ENCODE measurements at regions not wholly inside any gene's neighbourhood (a gene's known extent, or its start where the extent isn't known, plus 50 kb on each side); places are given as distances from the start of the nearest gene placed in this dataset.

GRCh38 chr3:124092811-124093210, 100.9 kb upstream of the ROPN1 start:
- DNase-seq, result no peak

GRCh38 chr3:124094496-124094895, 102.6 kb upstream of the ROPN1 start:
- no peak for DNase-seq

GRCh38 chr3:124097362-124098131, 105.6 kb upstream of the ROPN1 start:
- DNase-seq, result peak; percentile 69

DNA sequence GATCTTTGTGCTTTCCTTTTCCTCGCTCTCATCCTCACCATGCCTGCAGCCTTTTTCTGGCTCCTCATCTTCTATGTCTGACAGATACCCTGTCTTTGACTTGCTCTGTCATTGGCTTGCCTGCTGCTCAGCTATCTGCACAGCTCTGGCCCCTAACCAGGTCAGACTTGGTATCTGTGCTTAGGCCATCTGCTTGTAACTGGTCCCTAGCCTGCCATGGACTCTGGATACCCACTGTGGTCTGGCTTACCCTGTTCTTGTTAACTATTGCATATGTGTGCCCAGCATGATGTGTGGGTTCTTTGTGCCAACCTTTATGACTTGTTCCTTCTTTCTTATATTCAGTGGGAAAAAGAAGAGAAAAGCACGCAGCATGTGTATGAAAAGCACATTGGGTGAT, 109.7 kb upstream of the ROPN1 start:
- no peak for DNase-seq

DNA sequence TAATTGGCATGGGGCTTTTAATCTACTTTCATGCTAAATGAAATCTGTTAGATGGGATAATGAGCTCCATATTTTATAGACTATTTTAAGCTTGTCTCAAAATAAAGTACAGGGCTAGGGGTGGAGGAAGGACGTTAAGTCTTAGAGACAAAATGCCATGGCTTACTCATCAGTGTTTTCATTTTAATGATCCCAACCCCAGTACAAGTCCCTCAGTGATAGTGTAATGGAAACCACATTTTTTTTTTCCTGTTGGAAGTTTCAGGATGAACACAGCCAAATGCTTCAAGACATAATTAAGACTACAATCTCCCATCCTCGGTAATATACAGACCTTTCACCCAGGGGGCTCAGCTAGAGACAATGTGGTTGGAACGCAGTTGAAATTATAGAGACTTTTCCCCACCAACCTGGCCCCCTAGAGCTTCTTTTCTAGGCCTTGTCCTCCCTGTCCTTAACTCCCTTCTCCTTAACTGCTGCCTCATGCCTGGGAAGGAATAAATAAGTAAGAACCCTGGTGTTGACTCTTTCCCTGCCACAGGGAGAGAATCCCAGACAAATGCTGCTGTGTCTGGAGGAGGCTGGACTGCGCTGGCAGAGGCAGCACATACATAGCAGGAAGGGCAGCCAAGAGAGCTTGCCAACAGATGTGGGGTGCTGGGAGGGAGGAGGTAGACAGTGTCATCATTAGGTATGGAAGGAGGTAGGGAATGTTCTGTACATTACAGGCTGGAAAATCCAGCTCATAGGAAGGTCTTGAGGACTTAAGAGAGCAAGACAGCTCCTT, 115.4 kb upstream of the ROPN1 start:
- no peak for DNase-seq

- peak; percentile 47 for DNase-seq
Observed at GRCh38 chr3:124108446-124108845, 116.5 kb upstream of the ROPN1 start.

- no peak for DNase-seq
Observed at GRCh38 chr3:124113485-124113884, 121.6 kb upstream of the ROPN1 start.

DNA sequence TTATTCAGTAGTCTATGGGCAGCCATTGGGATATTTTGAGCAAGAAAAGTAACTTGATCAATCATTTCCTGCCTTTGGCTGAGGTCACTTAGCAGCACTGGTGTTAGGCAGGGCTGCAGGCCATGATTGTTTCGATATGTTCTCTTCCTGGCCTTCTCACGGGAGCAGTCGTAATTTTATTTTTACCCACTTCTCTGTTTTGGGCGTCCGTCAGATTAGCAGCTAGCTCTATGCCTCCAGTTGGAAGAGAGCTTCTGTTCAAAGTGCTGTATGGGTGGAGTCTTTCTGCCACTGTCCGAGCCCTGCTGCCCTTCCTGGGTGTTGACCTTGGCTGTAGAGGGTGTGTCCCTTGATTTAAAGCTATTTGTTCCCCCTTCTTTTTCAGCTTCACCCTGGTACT, 123.4 kb upstream of the ROPN1 start:
- DNase-seq, result peak; percentile 53

DNA sequence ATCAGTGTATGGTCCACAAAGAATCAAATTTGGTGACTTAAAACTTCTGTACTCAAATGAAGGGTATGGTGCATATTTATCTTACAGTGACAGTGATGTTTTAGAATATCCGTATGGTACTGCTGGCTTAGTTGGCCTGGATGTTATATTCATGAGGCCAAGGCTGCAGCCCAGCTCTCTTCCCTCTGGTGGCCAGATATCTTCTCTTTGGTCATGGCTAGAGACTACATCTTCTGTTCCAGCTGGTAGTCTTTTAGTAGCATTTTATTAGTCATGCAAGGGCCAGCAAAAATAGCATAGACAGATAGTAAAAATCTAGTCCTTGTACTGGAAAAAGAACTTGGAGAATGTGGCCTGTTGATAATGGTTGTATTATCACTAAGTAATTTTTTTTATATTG, 124.0 kb upstream of the ROPN1 start:
- DNase-seq, result no peak

GRCh38 chr3:124116906-124117305, 125.0 kb upstream of the ROPN1 start:
- no peak for DNase-seq

GRCh38 chr3:124117486-124117885, 125.6 kb upstream of the ROPN1 start:
- peak; percentile 81 for DNase-seq

GRCh38 chr3:124118397-124118796, 126.5 kb upstream of the ROPN1 start:
- DNase-seq, result no peak

GRCh38 chr3:124119056-124119716, 127.3 kb upstream of the ROPN1 start:
- DNase-seq, result peak; percentile 76

DNA sequence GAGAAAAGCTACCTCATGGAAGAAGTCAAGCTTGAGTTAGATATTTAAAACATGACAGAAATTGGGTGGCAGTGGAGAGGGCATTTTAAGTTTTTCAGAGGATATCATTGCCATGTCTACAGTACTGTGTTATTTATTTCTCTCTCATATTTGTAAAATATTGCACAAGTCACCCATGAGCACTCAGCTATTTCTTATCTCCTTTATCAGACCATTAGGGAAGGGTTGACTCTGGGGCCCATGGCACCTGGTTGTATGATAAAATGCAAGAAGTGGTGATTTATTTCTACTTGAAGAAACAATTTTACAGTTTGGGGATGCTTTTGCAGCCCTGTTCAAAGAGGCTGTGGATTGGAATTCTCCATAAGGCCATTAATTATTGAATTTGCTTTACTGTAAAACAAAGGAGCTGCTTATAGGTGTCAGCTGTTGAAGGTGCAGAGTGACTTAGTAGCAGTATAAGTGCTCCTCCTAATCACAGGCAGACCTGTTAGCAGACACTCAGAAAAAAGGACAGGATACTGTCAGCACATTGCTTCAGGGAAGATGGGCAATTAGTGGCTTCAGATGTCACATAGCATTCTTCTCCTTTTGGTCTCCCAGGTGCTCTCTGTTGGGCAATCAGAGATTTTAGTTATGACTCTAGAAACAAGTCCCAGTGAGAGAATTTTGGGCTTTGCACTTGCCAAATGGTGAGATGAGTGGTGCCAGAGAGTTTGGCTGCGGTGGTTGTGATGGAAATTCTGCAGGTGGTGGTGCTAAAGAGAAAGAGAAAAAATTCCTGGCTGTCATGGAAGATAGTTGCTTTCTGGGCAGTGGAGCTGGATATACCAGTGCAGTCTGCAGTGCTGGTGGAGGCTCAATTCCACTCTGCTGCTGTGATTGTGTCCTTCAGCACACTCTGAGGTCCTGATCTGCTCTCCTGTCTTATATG, 129.7 kb upstream of the ROPN1 start:
- no peak for DNase-seq

DNA sequence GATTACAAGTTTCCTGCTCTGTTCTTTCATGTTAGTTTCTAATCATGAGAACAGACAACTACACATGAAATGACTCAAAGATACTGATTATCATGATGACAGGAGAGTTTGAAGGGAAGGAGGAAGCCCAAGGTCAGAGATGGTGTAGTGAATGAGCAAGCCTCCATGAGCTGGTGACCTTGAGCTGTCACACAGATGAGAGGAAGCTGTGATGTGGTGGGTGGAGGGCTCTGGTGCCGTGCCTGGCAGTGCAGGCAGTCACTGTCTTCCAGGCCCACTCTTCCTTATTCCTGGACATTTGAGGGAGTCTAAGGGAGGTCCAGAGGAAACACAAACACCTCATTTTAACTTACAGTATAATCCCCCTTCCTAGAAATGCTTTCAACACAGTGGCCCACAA, 133.4 kb upstream of the ROPN1 start:
- DNase-seq, result no peak

DNA sequence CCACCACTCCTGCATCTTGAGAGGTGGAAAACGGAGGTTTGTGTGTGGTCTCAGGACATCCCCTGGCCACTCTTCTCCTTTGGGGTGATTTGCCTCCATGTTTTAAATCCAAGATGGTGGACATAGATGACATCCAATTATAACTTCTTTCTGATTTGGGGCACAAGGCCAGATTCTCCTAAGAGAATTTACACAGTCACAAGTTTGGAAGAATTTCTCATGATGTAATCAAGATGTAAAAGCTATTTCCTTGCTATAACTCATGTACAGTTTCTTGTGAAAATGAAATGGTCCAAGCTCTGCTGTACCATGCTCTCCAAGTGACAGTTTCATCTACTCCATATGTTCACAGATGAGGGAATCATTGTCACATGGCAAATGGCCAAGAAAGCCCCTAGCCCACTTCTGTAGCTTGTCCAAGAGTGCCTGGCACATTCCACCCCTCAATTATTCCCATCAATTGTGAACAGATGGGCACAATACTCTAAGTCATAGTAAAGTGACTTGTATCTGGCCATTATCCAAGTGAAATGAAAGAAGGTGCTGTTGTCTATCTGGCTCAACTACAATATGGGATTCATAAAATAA, 134.6 kb upstream of the ROPN1 start:
- no peak for DNase-seq

GRCh38 chr3:124131158-124131557, 139.2 kb upstream of the ROPN1 start:
- no peak for DNase-seq

- DNase-seq, result peak; percentile 52
Observed at GRCh38 chr3:124131580-124131979, 139.7 kb upstream of the ROPN1 start.

GRCh38 chr3:124132813-124133212, 140.9 kb upstream of the ROPN1 start:
- no peak for DNase-seq

DNA sequence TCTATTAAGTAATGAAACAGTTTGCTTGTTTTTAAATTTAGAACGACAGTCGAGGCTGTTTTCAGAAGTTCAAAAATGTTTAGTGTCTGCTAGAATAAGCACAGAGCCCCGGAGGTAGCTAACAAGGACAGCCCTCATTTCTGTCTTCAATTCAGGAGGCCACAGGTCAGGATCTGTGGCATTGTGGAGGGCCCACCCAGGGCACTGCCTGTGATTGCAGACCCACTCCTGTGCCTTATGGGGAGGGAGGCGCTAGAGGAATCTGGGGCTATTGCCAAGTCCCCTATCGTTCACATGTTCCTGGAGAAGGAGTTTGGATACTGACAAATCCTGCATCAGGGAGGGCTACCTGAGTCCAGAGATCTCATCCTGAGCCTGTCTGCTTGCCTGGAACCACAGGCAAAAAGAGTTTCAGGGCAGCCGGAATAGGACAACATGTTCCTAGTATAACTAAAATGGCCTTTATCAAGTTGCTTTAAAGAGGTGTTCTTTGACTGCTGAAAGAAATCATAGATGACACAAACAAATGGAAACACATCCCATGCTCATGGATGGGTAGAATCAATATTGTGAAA, 141.5 kb upstream of the ROPN1 start:
- DNase-seq, result no peak

GRCh38 chr3:124137216-124137615, 145.3 kb upstream of the ROPN1 start:
- DNase-seq, result no peak

- no peak for DNase-seq
Observed at GRCh38 chr3:124138148-124138547, 146.2 kb upstream of the ROPN1 start.
